Ureter (tissue), 1 donor: ENCODE measurements at regions not wholly inside any gene's neighbourhood (a gene's known extent, or its start where the extent isn't known, plus 50 kb on each side); places are given as distances from the start of the nearest gene placed in this dataset.

Experiments used
- DNase-seq: peaks from one replicate; pipeline ENCODE4 v3.0.0-alpha.2; 2020; ENCODE audit warnings: low spot score
- donor health status: DM: yes; HTN: yes; CAD: no.

GRCh38 chr3:5428607-5429516 lies 241.4 kb downstream of the EDEM1 start:
- DNase-seq, result no peak

DNA sequence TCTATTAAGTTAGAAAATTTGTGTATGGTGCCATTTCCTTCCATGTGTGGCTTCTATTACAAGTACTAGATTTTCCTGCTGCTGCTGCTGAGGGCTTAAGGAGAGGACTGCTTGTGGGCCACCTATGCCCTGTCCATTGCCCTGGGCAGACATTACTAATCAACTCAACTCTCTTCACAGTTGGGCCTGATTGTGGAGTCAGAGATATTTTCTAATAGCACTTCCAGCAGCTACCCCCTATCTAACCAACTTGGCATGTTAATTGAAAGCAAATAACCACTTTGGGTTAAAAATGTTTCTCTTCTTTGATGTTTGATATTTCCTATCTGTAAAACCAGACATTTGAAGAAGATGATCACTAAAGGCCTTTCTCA lies 242.0 kb downstream of the EDEM1 start:
- DNase-seq, result no peak

- DNase-seq, result no peak
Observed at GRCh38 chr3:5430701-5431100, 243.2 kb downstream of the EDEM1 start.

DNA sequence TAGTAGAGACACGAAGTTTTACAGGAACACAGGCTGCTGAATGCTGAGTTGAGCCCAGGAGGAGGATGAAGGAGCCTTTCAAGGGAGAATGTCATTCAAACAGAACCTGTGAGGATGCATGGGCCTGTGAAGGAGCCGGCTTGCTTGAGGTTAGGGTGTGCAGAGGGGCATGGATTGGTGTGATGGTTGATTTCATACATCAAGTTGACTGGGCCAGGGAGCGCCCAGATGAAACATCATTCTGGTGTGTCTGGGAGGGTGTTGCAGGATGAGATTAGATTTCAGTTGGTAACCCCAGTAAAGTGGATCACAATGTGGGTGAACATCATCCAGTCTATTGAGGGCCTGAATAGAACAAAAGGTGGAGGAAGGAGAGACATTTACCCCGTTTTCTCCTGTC lies 243.6 kb downstream of the EDEM1 start:
- no peak for DNase-seq

DNA sequence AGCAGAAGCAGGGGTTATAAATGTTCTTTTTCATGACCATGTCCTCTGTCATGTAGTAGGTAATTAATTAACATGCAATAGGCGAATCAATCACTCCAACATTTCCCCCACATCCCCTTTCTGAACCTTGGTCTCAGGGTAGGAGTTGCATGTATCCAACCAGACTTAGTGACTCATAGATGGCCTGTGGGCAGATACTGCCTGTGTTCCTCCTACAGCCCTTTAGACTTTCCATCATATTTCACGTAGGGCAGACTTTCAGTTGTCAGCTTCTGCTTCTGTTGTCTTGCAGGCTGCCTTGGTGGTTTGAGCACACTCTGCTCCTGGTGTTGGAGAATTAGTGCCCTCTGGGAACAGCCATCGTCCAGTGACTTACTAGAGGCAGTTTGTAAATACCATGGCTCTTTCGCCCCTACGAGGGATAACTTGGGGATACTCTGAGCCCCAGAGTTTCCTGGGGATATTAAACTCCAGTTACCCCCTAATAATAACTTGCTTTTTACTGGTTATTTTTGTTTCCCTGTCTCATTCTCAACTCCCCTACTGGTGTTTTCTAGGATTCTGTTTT lies 244.4 kb downstream of the EDEM1 start:
- no peak for DNase-seq

DNA sequence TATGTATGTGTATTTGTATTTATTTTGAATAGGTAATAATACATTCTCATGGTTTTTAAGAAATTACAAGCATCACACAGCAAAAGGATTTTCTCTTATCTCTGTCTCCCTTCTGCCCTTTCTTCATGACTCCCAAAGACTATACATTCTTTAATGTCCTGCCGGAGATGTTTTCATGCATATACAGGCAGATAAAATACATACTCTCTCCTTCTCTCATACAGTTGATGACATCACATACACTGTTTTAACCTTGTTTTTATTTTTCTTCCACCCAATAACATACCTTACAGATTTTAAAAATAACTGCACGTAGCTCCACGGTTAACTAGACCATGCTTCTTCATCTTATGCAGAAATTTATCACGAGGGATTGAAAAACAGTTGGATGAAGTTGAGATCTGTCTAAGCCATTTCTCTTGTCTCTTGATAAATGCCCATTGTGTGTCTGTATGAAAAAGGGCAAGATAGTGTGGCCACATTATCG lies 249.8 kb downstream of the EDEM1 start:
- no peak for DNase-seq

- DNase-seq, result no peak
Observed at GRCh38 chr3:5437783-5438323, 250.3 kb downstream of the EDEM1 start.

- DNase-seq, result no peak
Observed at GRCh38 chr3:5441401-5441800, 253.9 kb downstream of the EDEM1 start.

DNA sequence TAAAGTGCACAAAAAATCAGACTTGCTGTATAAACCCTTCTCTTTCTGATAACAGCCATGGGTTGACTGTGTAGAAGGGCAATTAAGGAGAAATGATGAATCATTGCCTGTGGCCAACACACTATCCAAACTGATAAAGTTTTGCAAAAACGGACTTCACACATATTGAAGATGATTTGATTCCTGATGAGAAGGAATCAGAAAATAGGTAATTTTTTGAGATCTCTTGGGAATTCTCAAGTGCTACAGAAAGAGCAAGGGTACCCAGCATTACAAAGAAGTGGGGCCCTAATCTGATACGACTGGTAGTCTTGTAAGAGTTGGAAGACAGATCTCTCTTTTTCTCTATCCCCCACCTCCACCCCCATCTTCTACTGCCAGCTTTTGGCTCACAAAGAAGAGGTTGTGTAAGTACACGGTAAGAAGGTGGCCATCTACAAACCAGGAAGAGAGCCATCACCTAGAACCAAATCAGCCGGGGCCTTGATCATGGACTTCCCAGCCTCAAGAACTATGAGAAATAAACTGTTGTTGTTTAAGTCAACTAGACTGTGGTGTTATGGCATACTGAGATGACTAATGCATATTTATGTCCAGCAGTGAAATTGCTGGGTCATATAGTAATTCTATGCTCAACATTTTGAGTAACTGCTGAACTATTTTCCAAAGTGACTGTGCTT lies 254.7 kb downstream of the EDEM1 start:
- DNase-seq, result no peak

DNA sequence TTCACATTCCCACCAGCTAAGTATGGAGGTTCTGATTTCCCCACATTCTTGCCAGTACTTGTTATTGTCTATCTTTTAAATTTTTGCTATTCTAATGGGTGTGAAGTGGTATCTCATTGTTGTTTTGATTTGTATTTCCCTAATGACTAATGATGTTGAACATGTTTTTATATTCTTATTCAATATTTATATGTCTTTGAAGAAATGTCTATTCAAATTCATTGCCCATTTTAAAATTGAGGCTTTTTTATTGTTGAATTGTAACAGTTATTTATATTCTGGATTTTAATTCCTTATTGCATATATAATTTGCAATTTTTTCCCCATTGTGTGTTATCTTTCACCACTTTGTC lies 255.3 kb downstream of the EDEM1 start:
- DNase-seq, result no peak

DNA sequence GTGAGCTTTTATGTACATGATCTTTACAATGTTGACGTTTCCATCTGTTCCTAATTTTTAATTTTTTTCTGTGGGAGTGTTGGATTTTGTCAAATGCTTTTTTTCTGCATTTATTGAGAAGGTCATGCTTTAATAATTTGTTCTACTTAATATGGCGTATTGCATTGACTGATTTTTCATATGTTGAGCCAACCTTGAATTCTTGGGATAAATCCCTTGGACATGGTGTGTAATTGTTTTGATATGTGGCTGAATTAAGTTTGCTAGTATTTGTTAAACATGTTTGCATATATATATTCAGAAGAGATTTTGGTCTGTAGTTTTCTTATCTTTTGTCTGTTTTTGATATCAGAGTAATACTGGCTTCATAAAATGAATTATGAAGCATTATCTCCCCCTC lies 256.7 kb downstream of the EDEM1 start:
- DNase-seq, result no peak

DNA sequence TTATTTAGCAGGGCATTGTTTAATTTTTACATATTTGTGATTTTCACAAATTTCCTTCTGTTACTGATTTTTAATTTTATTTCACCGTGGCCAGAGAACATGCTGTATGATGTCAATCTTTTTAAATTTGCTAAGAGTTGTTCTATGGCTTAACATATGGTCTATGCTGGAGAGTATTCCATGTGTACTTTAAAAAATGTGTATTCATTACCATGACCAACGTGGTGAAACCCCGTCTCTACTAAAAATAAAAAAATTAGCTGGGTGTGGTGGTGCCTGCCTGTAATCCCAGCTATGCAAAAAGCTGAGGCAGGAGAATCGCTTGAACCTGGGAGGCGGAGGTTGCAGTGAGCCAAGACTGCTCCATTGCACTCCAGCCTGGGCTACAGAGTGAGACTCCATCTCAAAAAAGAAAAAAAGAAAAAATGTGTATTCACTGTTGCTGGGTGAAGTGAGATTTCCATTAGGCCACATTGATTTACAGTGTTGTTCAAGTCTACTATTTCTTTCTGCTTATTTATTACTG lies 258.2 kb downstream of the EDEM1 start:
- DNase-seq, result no peak

DNA sequence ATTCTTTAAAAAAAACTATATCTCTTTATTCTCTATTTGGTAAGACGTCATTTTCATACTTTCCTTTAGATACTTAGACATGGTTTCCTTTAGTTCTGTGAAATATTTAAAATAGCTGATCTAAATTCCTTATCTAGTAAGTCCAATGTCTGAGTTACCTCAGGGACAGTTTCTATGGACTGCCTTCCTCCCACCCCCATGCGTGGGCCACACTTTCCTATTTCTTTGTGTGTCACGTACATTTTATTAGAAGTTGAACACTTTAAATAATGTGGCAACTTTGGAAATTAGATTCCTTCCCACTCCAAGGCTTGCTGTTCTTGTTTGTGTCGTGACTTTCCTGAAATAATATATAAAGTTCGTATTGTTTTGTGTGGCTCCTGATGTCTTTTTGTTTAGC lies 260.7 kb downstream of the EDEM1 start:
- no peak for DNase-seq

DNA sequence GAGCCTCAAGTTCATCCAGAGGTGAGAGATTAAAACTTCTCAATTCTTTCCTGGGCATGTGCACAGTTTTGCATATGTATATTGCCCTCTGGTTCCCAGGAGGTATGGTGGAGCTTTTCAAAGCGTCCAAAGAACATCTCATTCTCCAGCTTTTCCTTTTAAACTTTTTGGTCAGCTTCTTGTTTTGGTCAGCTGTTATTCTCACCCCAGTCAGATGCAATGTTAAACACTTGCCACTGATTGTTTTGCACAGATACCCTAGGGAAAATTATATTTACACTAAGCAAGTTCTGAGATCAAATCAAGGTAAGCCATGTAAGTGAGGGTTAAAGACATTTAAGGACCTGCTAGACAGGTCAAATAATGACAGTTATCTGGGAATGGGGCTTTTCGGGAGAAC lies 261.3 kb downstream of the EDEM1 start:
- no peak for DNase-seq

DNA sequence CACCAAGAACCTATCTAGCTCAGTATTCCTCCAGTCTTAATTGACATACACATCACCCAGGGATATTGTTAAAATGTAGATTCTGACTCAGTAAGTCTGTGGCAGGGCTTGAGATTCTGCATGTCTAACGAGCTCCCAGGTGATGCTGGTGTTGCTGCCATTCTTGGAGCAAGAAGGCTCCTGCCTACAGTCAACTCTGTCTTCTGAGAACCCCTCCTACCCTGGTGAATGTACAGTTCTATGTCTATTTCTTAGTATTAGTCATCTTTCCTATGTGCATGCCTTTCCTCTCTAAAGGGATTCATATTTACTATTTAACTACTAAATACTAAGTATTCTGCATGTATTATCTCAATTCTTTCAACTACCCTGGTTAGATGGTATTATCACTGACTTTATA lies 268.7 kb downstream of the EDEM1 start:
- DNase-seq, result no peak

- no peak for DNase-seq
Observed at GRCh38 chr3:5458526-5458925, 271.0 kb downstream of the EDEM1 start.

- no peak for DNase-seq
Observed at GRCh38 chr3:5462086-5462485, 274.6 kb downstream of the EDEM1 start.

DNA sequence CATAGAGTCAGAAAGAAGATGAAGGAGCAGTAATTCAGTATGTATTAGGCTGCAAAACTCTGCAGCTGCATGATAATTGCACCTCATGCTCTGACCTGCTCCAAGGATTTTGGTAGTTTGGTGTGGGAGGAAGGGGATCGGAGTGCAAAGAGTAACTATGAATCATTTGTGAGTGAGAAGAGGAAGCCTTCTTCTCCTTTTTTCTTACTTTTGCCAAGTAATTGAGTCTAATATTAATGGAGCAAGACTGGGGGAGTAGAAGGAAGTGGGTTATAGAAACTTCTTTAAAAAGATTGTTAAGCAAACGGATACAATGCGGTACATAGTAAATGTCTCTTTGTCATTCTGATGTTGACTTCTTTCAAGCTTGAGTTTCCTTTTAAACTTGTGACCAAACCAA lies 276.5 kb downstream of the EDEM1 start:
- no peak for DNase-seq

DNA sequence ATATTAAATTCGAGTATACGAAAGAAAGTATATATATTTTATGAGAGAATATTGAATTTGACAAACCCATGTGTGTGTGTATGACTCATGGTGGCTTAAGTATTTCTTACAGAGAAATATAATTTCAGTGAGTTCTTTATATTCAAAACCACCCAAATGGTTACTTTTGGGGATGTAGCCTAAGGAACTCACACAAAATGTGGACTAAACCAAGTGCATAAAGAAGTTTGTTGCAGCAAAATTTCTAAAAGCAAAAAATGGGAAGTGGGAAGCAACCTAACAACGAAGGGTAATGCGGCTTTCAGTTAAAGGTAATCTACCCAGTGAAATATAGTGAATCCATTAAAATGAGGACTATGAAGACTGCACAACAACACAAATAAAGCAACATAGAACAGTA lies 277.1 kb downstream of the EDEM1 start:
- no peak for DNase-seq

DNA sequence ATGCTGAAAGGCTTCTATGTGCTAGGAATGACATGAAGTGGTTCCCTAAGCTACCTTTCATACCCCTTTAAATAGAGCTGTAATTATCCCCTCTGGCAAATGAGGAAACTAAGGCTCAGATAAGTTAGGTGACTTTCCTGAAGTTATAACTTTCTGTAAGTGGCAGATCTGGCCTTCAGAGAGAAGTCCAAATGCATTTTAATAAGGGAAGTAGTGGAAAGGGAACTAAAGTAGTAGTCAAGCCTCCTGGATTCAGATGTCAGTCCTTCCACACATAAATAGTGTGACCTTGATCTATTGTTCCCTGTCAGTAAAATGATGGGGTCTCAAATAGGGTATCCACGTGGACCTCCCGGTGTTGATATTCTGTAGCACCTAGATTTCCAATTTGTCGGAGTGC lies 277.7 kb downstream of the EDEM1 start:
- DNase-seq, result no peak

GRCh38 chr3:5466065-5466464 lies 278.6 kb downstream of the EDEM1 start:
- no peak for DNase-seq

- no peak for DNase-seq
Observed at GRCh38 chr3:5466717-5467116, 279.2 kb downstream of the EDEM1 start.

DNA sequence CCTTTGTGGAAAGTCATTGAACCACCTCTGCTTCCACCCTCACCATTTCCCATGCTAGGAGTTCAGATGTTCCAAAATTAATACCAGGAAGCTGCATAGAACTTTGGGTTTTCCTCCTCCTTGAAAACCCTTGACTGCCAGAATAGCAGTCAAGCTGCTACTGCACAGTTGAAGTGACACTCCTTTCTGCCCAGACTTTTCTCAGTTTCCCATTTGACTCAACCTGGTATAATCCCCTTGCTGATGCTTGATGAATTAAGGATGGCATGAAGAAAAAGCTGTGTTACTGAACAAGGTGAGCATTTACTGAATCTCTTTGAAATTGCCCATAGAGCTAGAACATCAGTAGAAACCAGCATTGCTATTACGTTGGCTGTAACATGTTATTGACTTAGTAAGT lies 286.0 kb downstream of the EDEM1 start:
- DNase-seq, result no peak
